Upper lobe of left lung (tissue), 6 donors: ENCODE measurements at regions not wholly inside any gene's neighbourhood (a gene's known extent, or its start where the extent isn't known, plus 50 kb on each side); places are given as distances from the start of the nearest gene placed in this dataset.
A peak's percentile ranks its signal among the peaks of the same experiment; 100 is the strongest.

Experiments used
- ATAC-seq, 2 donors: fragments of 200-7000 bp; cut with Tn5 transposase; one replicate each; pipeline ENCODE4 v1.9.1; 2022; ENCODE audit warnings: mild to moderate bottlenecking in 2 of 2, moderate library complexity in 2 of 2; ENCODE audit not compliant: low FRiP score in 2 of 2
- DNase-seq, 2 donors: peaks; one replicate each; pipeline ENCODE4 v3.0.0-alpha.2; 2019 to 2020
- H3K27ac ChIP-seq, 4 donors: fragments of 200-600 bp; sonication (generic); one replicate each; pipeline ENCODE4 v1.5.1; 2016 to 2019
- H3K27me3 ChIP-seq, 4 donors: fragments of 200-600 bp; sonication (generic); one replicate each; pipeline ENCODE4 v1.5.1; 2017 to 2019
- H3K36me3 ChIP-seq, 4 donors: fragments of 200-600 bp; sonication (generic); one replicate each; pipeline ENCODE4 v1.5.1; 2016 to 2019
- H3K4me1 ChIP-seq, 4 donors: fragments of 200-600 bp; sonication (generic); one replicate each; pipeline ENCODE4 v1.5.1; 2018 to 2019
- H3K4me3 ChIP-seq, 4 donors: fragments of 200-600 bp; sonication (generic); one replicate each; pipeline ENCODE4 v1.5.1; 2017 to 2019; ENCODE audit warnings: mild to moderate bottlenecking in 2 of 4, moderate library complexity in 1 of 4
- H3K9me3 ChIP-seq, 4 donors: fragments of 200-600 bp; sonication (generic); one replicate each; pipeline ENCODE4 v1.5.1; 2018 to 2019
- CTCF ChIP-seq, 6 experiments: fragments of 450-650 bp in 4 of 6; fragments of 200-600 bp in 2 of 6; sonication (generic) in 2 of 6; IDR thresholded peaks; one replicate each; pipeline ENCODE4 v1.5.1; 2016 to 2019; ENCODE audit warnings: antibody characterized with exemption in 6 of 6
- EP300 ChIP-seq, 4 donors: sonication (generic); formaldehyde crosslinking; IDR thresholded peaks; one replicate each; pipeline ENCODE4 v1.5.1; 2017; ENCODE audit warnings: antibody characterized with exemption in 4 of 4, control low read depth in 2 of 4
- POLR2A ChIP-seq, 4 donors: fragments of 450-650 bp; IDR thresholded peaks; one replicate each; pipeline ENCODE4 v1.5.1; 2016 to 2017; ENCODE audit warnings: antibody characterized with exemption in 4 of 4, mild to moderate bottlenecking in 2 of 4
- POLR2AphosphoS5 ChIP-seq, 2 donors: sonication (generic); formaldehyde crosslinking; IDR thresholded peaks; one replicate each; pipeline ENCODE4 v1.5.1; 2017; ENCODE audit warnings: antibody characterized with exemption in 2 of 2
- WGBS, 2 donors: methylation state at CpG; one replicate each; pipeline ENCODE4 v1.1.5; 2017 to 2018; 5-methylcytosine and 5-hydroxymethylcytosine counted together
- donor health status: DM: no; HTN: no; CAD: no; lungs with moderate emphysema.
- donor health status: DM: no; HTN: yes; CAD: no; lungs with severe emphysema.

- no peaks in the 10 kb centered on the region for H3K36me3 ChIP-seq
- H3K27me3 ChIP-seq, result no peaks in the 10 kb centered on the region
- no peak overlapping the region for H3K4me3 ChIP-seq
- H3K4me1 ChIP-seq, result no peaks in the 10 kb centered on the region
- H3K27ac ChIP-seq, result no peak overlapping the region
- DNase-seq, result peak in 1 of 2 donors; percentile 39
- ATAC-seq, result peak in 1 of 2 donors; percentile 70
- TF ChIP-seq EP300 (IDR thresholded peaks at IDR 0.05) (no peak), POLR2A (IDR thresholded peaks at IDR 0.05) (no peak), CTCF (IDR thresholded peaks at IDR 0.05) (no peak), POLR2AphosphoS5 (IDR thresholded peaks at IDR 0.05) (no peak)
- WGBS, 2 donors, result 73 to 89% methylated on average over 1 of the region's 1 CpG
- H3K9me3 ChIP-seq, result peaks cover 0 to 5% (median 0%) of the 10 kb centered on the region in 4 donors
Measured at GRCh38 chr5:35518104-35518503, 99.6 kb upstream of the SPEF2 start.

- H3K27ac ChIP-seq, result no peak overlapping the region
- ATAC-seq (no peak), DNase-seq (no peak)
- no peaks in the 10 kb centered on the region for H3K36me3 ChIP-seq
- WGBS, 2 donors, result 43 to 46% methylated on average over 1 of the region's 1 CpG
- H3K9me3 ChIP-seq, result peaks cover 0 to 5% (median 0%) of the 10 kb centered on the region in 4 donors
- no peak overlapping the region for H3K4me3 ChIP-seq
- no peaks in the 10 kb centered on the region for H3K27me3 ChIP-seq
- no peak for TF ChIP-seq CTCF (IDR thresholded peaks at IDR 0.05)
- TF ChIP-seq POLR2AphosphoS5 (IDR thresholded peaks at IDR 0.05), result no peak
- TF ChIP-seq EP300 (IDR thresholded peaks at IDR 0.05), result no peak
- no peak for TF ChIP-seq POLR2A (IDR thresholded peaks at IDR 0.05)
- no peaks in the 10 kb centered on the region for H3K4me1 ChIP-seq
Measured at GRCh38 chr5:35516271-35516670, 101.4 kb upstream of the SPEF2 start.

GRCh38 chr5:35513612-35514011 lies 104.1 kb upstream of the SPEF2 start:
- Histone ChIP-seq H3K27ac (no peak overlapping the region), H3K4me3 (no peak overlapping the region), H3K36me3 (no peaks in the 10 kb centered on the region), H3K9me3 (peaks cover 0 to 5% (median 0%) of the 10 kb centered on the region in 4 donors), H3K27me3 (no peaks in the 10 kb centered on the region), H3K4me1 (no peaks in the 10 kb centered on the region)
- 97 to 100% methylated on average over 1 of the region's 1 CpG for WGBS, 2 donors
- TF ChIP-seq POLR2A (IDR thresholded peaks at IDR 0.05), result no peak
- no peak for TF ChIP-seq EP300 (IDR thresholded peaks at IDR 0.05)
- no peak for TF ChIP-seq POLR2AphosphoS5 (IDR thresholded peaks at IDR 0.05)
- no peak for TF ChIP-seq CTCF (IDR thresholded peaks at IDR 0.05)
- ATAC-seq (no peak), DNase-seq (no peak)

- peaks cover 0 to 14% (median 2%) of the 10 kb centered on the region in 4 donors for H3K9me3 ChIP-seq
- H3K4me1 ChIP-seq, result no peaks in the 10 kb centered on the region
- no peaks in the 10 kb centered on the region for H3K27me3 ChIP-seq
- no peak overlapping the region for H3K27ac ChIP-seq
- DNase-seq (no peak), ATAC-seq (no peak)
- H3K4me3 ChIP-seq, result no peak overlapping the region
- WGBS, 2 donors, result 52 to 58% methylated on average over 4 of the region's 4 CpGs
- TF ChIP-seq CTCF (IDR thresholded peaks at IDR 0.05) (no peak), POLR2A (IDR thresholded peaks at IDR 0.05) (no peak), EP300 (IDR thresholded peaks at IDR 0.05) (no peak), POLR2AphosphoS5 (IDR thresholded peaks at IDR 0.05) (no peak)
- H3K36me3 ChIP-seq, result no peaks in the 10 kb centered on the region
Measured at GRCh38 chr5:35502206-35502605, 115.5 kb upstream of the SPEF2 start.

- ATAC-seq, result no peak
- H3K27me3 ChIP-seq, result no peaks in the 10 kb centered on the region
- H3K4me3 ChIP-seq, result no peak overlapping the region
- no peak overlapping the region for H3K27ac ChIP-seq
- peaks cover 0 to 10% (median 2%) of the 10 kb centered on the region in 4 donors for H3K4me1 ChIP-seq
- DNase-seq, result no peak
- WGBS, 2 donors, result 79% methylated on average over 3 of the region's 3 CpGs
- TF ChIP-seq POLR2A (IDR thresholded peaks at IDR 0.05) (no peak), POLR2AphosphoS5 (IDR thresholded peaks at IDR 0.05) (no peak), EP300 (IDR thresholded peaks at IDR 0.05) (no peak), CTCF (IDR thresholded peaks at IDR 0.05) (no peak)
- H3K9me3 ChIP-seq, result no peaks in the 10 kb centered on the region
- H3K36me3 ChIP-seq, result no peaks in the 10 kb centered on the region
Measured at GRCh38 chr5:35488791-35489190, 128.9 kb upstream of the SPEF2 start.
